ENCODE measurements at regions not wholly inside any gene's neighbourhood (a gene's known extent, or its start where the extent isn't known, plus 50 kb on each side); places are given as distances from the start of the nearest gene placed in this dataset.
"Not testable (repeated sequence)": the region's sequence is repeated elsewhere in the genome, so short reads cannot be mapped to it uniquely, and the experiment has no call there.

GRCh38 chrX:65093658-65094057, 117.4 kb upstream of the ZC4H2 start:
- no peak for DNase-seq (ENCODE audit: extremely low read depth, low read depth)
- no peak for TF ChIP-seq CTCF (IDR thresholded peaks at IDR 0.05; ENCODE audit: low read depth, low read length)

GRCh38 chrX:65073233-65073632, 97.0 kb upstream of the ZC4H2 start:
- no peak for DNase-seq (ENCODE audit: extremely low read depth, low read depth)
- no peak for TF ChIP-seq CTCF (IDR thresholded peaks at IDR 0.05; ENCODE audit: low read depth, low read length)

- DNase-seq (ENCODE audit: extremely low read depth, low read depth): no peak
- TF ChIP-seq CTCF (IDR thresholded peaks at IDR 0.05; ENCODE audit: low read depth, low read length): no peak
These were observed 96.3 kb upstream of the ZC4H2 start for GRCh38 chrX:65072590-65072989.

- DNase-seq (ENCODE audit: extremely low read depth, low read depth): not testable (repeated sequence)
These were observed 82.4 kb upstream of the ZC4H2 start for GRCh38 chrX:65058626-65059025.

GRCh38 chrX:65045001-65045400, 68.8 kb upstream of the ZC4H2 start:
- DNase-seq (ENCODE audit: extremely low read depth, low read depth): no peak
- TF ChIP-seq CTCF (IDR thresholded peaks at IDR 0.05; ENCODE audit: low read depth, low read length): no peak

GRCh38 chrX:65035446-65035770, 59.2 kb upstream of the ZC4H2 start:
- no peak for TF ChIP-seq CTCF (IDR thresholded peaks at IDR 0.05; ENCODE audit: low read depth, low read length)
- no peak for DNase-seq (ENCODE audit: extremely low read depth, low read depth)

GRCh38 chrX:65034668-65035445, 58.6 kb upstream of the ZC4H2 start, which contains the start of gene ZC3H12B:
TSS of gene ZC3H12B (plus strand) at chrX:65034826.
- peak; percentile 52 for DNase-seq (ENCODE audit: extremely low read depth, low read depth)

More at GRCh38 chrX:65034668-65035445, 58.6 kb upstream of the ZC4H2 start, which contains the start of gene ZC3H12B:
- peak; percentile 44 for TF ChIP-seq CTCF (IDR thresholded peaks at IDR 0.05; ENCODE audit: low read depth, low read length)

All from AG09319 (cell line).